Activated CD8-positive, alpha-beta T cell treated with anti-CD3 and anti-CD28 coated beads, Interleukin-2, amount 10 ng/mL, durations not matched to agents 7 days and 5 days (primary cell): ENCODE measurements at regions not wholly inside any gene's neighbourhood (a gene's known extent, or its start where the extent isn't known, plus 50 kb on each side); places are given as distances from the start of the nearest gene placed in this dataset.
"Not testable (repeated sequence)": the region's sequence is repeated elsewhere in the genome, so short reads cannot be mapped to it uniquely, and the experiment has no call there.

ENCODE experiments used
- ATAC-seq: fragments of 150-1000 bp; cut with Tn5 transposase; one replicate; pipeline ENCODE4 v1.10.0; 2021; ENCODE audit warnings: moderate library complexity
- CTCF ChIA-PET: fragments of 350-600 bp; sonication (Branson Sonifier 250); formaldehyde crosslinking; loops from one replicate; lab custom pipeline; 2021; ENCODE audit warnings: antibody characterized with exemption; lab: Charles Lee
- POLR2A ChIA-PET: fragments of 350-600 bp; sonication (Branson Sonifier 250); formaldehyde crosslinking; loops from one replicate; lab custom pipeline; 2021; ENCODE audit warnings: antibody characterized with exemption; lab: Charles Lee
- DNase-seq: peaks from one replicate; pipeline ENCODE4 v3.0.0-alpha.2; 2020
- H3K27ac Mint-ChIP-seq: one replicate; pipeline ENCODE4 v1.8.0; 2021; ENCODE audit warnings: mild to moderate bottlenecking, mixed read lengths
- H3K27me3 Mint-ChIP-seq: one replicate; pipeline ENCODE4 v1.8.0; 2021; ENCODE audit warnings: low read depth, mixed read lengths
- H3K36me3 Mint-ChIP-seq: one replicate; pipeline ENCODE4 v1.8.0; 2021; ENCODE audit warnings: low read depth, mixed read lengths
- H3K4me1 Mint-ChIP-seq: one replicate; pipeline ENCODE4 v1.8.0; 2021; ENCODE audit warnings: low read depth, mixed read lengths
- H3K4me3 Mint-ChIP-seq: one replicate; pipeline ENCODE4 v1.8.0; 2021; ENCODE audit warnings: mild to moderate bottlenecking, mixed read lengths
- H3K9me3 Mint-ChIP-seq: one replicate; pipeline ENCODE4 v1.8.0; 2022; ENCODE audit warnings: mixed read lengths; ENCODE audit not compliant: insufficient read depth

DNA sequence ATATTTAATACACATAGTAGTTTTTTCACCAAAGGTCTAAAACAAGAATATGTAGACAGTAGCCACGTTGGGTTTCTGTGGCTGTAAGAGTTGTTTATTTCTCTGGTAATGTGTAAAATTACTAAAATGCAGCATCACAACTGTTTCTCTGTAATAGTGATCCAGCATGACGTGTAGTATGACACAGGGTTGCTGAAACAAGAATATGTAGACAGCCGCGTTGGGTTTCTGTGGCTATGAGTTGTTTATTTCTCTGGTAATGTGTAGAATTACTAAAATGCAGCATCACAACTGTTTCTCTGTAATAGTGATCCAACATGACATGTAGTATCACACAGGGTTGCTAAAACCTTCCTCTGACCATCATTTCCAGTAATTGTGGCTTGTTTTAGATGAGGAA, 153.6 kb upstream of the ZNF717 start:
- CTCF ChIA-PET, result no interaction called here
- DNase-seq (no peak), ATAC-seq (no peak)
- POLR2A ChIA-PET, result no interaction called here
- no peaks in the 10 kb centered on the region for H3K4me1 Mint-ChIP-seq
- peaks cover 6% of the 10 kb centered on the region for H3K9me3 Mint-ChIP-seq
- no peak overlapping the region for H3K27ac Mint-ChIP-seq
- H3K4me3 Mint-ChIP-seq, result no peak overlapping the region
- H3K36me3 Mint-ChIP-seq, result no peaks in the 10 kb centered on the region
- no peaks in the 10 kb centered on the region for H3K27me3 Mint-ChIP-seq

DNA sequence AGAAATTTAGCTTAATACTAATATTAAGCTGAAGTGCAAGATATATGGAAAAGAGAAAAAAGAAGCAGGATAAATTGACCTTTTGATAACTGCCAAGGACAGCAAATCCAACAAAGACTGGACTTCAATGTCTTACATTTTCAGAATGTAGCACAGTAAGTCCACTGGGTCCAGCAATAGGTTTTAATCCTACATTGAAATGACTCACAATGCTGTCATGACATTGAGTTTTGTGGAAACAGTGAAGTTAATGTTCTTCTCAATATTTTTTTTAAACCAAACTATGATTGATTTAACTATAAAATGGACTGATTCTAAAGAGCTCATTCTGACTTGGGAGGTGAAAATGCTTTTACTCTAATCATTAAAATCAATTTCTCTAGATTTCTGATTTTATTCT, 166.6 kb upstream of the ZNF717 start:
- ChIA-PET POLR2A (no interaction called here), CTCF (interaction anchor here (0.6 kb wide), 1 partner anchor 10 kb away, joined by 3 read pairs; no protein-coding TSS in a partner anchor)
- ATAC-seq (no peak), DNase-seq (no peak)
- no peaks in the 10 kb centered on the region for H3K4me1 Mint-ChIP-seq
- H3K27me3 Mint-ChIP-seq, result no peaks in the 10 kb centered on the region
- no peak overlapping the region for H3K4me3 Mint-ChIP-seq
- H3K9me3 Mint-ChIP-seq, result no peaks in the 10 kb centered on the region
- no peak overlapping the region for H3K27ac Mint-ChIP-seq
- no peaks in the 10 kb centered on the region for H3K36me3 Mint-ChIP-seq

DNA sequence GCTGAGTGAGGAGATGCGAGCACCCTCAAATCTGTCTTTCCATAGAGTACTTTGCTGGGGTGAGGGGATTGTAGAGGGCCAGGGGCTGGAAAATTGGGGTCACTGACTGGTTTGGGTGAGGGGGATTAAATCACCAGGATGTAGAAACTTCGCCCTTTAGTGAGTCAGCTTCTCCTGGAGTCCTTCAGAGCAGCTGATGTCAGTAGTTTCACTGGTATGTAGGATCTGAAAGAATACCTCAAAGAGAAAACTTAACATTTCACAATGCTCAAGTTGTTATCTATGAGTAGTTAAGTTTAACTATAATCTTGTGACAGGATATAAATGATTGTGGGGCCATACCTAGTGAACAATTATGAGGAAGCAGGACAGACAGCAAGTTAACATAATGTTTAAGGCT, 174.7 kb upstream of the ZNF717 start:
- peaks cover 23% of the 10 kb centered on the region for H3K9me3 Mint-ChIP-seq
- DNase-seq, ATAC-seq, H3K36me3 Mint-ChIP-seq, H3K27me3 Mint-ChIP-seq, POLR2A ChIA-PET, CTCF ChIA-PET, H3K27ac Mint-ChIP-seq, H3K4me1 Mint-ChIP-seq, H3K4me3 Mint-ChIP-seq: not testable (repeated sequence)

DNA sequence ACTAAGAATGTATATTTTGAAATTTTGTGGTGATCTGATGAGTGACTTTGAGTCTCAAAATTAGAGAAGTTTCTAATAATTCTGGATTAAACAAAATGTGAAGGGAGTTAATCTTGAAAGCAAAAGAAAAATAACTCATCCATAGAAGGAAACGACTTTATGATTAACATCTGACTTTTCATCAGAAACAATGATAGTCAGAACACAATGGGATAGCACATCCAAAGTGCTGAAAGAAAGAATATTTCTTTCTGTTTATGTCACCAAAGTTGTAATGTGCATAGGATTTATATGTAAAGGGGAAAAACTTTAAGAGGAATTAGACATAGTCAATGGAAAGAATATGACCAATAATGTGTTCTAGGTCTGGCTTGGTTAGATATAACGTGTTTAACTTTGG, 176.7 kb upstream of the ZNF717 start:
- CTCF ChIA-PET, H3K4me1 Mint-ChIP-seq, POLR2A ChIA-PET, H3K27ac Mint-ChIP-seq, H3K4me3 Mint-ChIP-seq, DNase-seq, H3K36me3 Mint-ChIP-seq, ATAC-seq, H3K27me3 Mint-ChIP-seq: not testable (repeated sequence)
- peaks cover 23% of the 10 kb centered on the region for H3K9me3 Mint-ChIP-seq

DNA sequence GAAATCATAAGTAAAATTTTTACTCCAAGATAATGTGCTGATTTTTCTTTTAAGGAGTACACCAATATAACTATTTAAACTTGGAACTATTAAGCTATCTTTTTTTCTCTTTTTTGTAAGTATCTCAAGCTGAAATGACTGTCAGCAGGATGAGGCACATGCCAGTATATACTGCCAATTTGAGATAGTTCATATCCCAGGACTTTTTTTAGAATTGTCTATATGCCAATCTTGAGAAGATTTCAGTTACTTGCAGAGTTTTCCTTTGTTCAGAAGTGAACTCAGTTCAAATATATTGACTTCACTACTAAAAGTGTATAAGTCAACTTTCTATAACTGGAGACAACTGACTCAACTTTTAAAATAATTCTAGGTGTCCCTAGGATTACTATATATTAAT, 181.7 kb upstream of the ZNF717 start:
- no peak overlapping the region for H3K4me3 Mint-ChIP-seq
- H3K4me1 Mint-ChIP-seq, result no peaks in the 10 kb centered on the region
- ChIA-PET POLR2A (no interaction called here), CTCF (no interaction called here)
- no peak overlapping the region for H3K27ac Mint-ChIP-seq
- DNase-seq, result no peak
- H3K9me3 Mint-ChIP-seq, result peaks cover 17% of the 10 kb centered on the region
- H3K27me3 Mint-ChIP-seq, result no peaks in the 10 kb centered on the region
- no peak for ATAC-seq
- H3K36me3 Mint-ChIP-seq, result no peaks in the 10 kb centered on the region

DNA sequence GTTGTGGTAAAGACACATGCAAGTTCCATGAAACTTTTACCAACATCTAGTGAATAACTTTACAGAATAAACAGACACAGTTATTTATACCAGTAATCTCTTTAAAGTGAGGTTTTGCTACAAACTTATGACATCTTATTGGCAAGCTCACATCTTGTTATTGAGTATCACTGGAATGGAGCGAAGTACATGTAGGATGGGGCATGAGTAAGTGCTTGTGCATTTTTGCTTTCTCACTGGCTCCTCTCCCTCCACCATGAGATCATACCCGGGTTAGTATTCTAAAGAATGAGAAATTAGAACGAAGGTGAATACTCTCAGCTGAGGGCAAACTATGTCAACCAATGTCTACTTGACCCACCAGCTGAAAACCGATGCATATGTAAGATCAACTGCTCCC, 193.3 kb upstream of the ZNF717 start:
- H3K4me1 Mint-ChIP-seq, result no peaks in the 10 kb centered on the region
- H3K4me3 Mint-ChIP-seq, result no peak overlapping the region
- ChIA-PET CTCF (no interaction called here), POLR2A (no interaction called here)
- peaks cover 8% of the 10 kb centered on the region for H3K9me3 Mint-ChIP-seq
- no peak for DNase-seq
- H3K36me3 Mint-ChIP-seq, result no peaks in the 10 kb centered on the region
- no peaks in the 10 kb centered on the region for H3K27me3 Mint-ChIP-seq
- ATAC-seq, result no peak
- no peak overlapping the region for H3K27ac Mint-ChIP-seq

DNA sequence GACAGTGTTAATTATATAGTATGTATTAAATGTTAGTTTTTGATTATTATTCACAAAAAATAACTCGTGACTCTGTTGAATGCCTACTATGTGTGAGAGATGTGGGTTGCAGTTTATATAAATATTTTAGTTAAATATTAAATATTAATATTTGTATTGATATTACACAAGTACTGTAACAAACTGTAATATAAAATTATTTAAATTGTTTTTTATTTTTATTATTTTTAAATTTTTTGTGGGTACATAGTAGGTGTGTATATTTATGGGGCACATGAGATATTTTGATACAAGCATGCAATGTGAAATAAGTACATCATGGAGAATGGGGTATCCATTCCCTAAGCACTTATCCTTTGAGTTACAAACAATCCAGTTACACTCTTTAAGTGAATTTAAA, 196.1 kb upstream of the ZNF717 start:
- Mint-ChIP-seq H3K27ac (no peak overlapping the region), H3K9me3 (peaks cover 5% of the 10 kb centered on the region), H3K4me3 (no peak overlapping the region), H3K36me3 (no peaks in the 10 kb centered on the region), H3K4me1 (no peaks in the 10 kb centered on the region), H3K27me3 (no peaks in the 10 kb centered on the region)
- DNase-seq, result no peak
- CTCF ChIA-PET, result no interaction called here
- POLR2A ChIA-PET, result no interaction called here
- ATAC-seq, result no peak

DNA sequence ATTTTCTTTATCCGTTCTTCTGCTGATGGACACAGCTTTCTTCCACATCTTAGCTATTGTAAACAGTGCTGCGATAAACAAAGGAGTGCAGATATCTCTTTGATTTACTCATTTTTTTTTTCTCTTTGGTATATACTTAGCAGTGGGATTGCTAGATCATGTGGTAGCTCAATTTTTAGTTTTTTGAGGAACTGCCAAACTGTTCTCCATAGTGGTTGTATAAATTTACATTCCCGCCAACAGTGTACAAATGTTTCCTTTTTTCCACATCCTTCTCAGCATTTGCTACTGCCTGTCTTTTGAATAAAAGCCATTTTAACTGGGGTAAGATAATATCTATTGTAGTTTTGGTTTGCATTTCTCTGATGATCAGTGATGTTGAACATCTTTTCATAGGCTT, 196.8 kb upstream of the ZNF717 start:
- Mint-ChIP-seq H3K9me3 (peaks cover 5% of the 10 kb centered on the region), H3K27me3 (no peaks in the 10 kb centered on the region), H3K4me3 (no peak overlapping the region), H3K27ac (no peak overlapping the region), H3K4me1 (no peaks in the 10 kb centered on the region), H3K36me3 (no peaks in the 10 kb centered on the region)
- ChIA-PET CTCF (no interaction called here), POLR2A (no interaction called here)
- no peak for DNase-seq
- no peak for ATAC-seq

DNA sequence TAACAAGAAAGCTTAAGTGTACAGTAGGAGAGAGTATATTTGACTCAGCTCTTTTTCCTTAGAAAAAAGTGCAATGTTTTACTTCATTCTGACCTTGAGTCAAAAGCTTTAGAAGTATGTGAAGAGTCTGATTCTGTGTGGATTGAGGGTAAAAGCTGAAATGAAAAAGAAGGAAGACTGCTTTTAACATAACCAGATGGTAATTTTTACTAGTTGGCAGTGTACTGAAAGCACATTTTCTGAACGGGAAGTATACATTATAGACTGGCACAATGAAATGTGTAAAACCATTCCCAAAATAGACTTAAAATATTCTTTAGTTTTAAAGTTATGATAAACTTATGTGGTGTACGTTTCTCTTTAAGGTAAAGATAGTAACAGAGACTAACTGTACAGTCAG, 197.8 kb upstream of the ZNF717 start:
- Mint-ChIP-seq H3K4me1 (no peaks in the 10 kb centered on the region), H3K4me3 (no peak overlapping the region), H3K27ac (no peak overlapping the region), H3K36me3 (no peaks in the 10 kb centered on the region), H3K9me3 (peaks cover 8% of the 10 kb centered on the region), H3K27me3 (no peaks in the 10 kb centered on the region)
- CTCF ChIA-PET, result no interaction called here
- POLR2A ChIA-PET, result no interaction called here
- DNase-seq, result no peak
- ATAC-seq, result no peak

DNA sequence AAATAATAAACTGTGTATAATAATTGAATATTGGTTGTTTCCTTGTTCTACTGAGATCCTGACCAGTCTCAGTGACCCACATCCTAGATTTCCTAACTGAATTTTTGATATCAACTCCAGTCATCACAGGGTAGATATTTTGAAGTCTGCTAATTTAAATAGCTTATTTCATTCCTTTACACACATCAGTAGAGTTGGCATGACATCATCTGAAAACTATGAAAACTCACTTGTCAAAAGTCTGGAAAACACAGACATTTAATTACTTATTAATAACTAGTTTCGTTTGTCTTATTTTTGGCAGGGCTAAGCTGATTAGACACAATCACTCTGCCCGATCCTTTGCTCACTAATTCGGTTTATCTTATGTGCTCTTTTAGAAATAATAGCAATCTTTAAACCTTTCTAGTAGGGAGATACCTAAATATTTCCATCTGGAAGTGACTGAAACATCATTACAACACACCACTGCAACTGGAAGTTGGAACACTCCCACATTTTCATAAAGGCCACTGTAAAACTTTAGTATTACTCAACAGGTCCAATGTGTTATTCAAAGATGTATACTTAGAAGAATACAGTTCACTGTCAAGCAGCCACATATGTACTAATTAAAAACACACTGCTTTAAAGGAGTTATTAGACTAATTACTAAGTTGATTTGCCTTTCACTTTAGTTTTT, 198.4 kb upstream of the ZNF717 start:
- CTCF ChIA-PET, result no interaction called here
- DNase-seq (no peak), ATAC-seq (no peak)
- Mint-ChIP-seq H3K4me3 (no peak overlapping the region), H3K36me3 (no peaks in the 10 kb centered on the region), H3K9me3 (peaks cover 9% of the 10 kb centered on the region), H3K27me3 (no peaks in the 10 kb centered on the region), H3K4me1 (no peaks in the 10 kb centered on the region), H3K27ac (no peak overlapping the region)
- POLR2A ChIA-PET, result no interaction called here

DNA sequence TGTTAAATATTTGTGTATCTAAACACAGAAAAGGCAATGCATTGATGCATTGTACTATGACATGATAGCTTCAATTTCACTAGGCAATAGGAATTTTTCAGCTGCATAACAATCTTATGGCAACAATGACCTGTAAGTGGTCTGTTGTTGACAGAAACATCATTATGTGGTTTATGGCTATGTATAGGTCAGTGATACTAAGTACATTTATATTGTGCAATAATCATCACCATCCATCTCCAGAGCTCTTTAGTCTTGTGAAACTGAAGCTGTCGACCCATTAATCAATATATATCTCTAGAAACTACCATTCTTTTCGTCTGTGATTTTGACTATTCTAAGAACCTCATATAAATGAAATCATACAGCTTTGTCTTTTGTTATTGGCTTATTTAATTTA, 200.1 kb upstream of the ZNF717 start:
- CTCF ChIA-PET, result no interaction called here

DNA sequence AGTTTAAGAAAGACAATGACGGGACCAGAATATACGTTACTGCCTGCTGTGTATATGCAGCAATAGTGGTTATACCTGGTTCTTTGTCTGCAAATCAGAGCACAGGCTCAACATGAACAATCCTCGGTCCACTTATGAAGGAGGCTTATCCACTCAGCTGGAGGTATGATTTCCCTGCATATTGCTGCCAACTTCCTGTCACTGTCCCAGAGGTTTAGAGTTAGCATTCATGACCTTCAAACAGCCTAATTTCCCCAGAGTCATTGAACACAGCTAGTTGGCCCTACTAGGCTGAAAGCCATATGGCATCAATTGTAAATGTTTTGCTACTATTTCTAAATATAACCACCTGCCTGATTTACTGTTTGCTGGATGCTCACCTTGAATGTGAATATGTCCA, 224.9 kb upstream of the ZNF717 start:
- POLR2A ChIA-PET, result no interaction called here
- no peak for DNase-seq
- Mint-ChIP-seq H3K36me3 (no peaks in the 10 kb centered on the region), H3K4me3 (no peak overlapping the region), H3K4me1 (no peaks in the 10 kb centered on the region), H3K27me3 (no peaks in the 10 kb centered on the region), H3K27ac (no peak overlapping the region), H3K9me3 (peaks cover 13% of the 10 kb centered on the region)
- CTCF ChIA-PET, result interaction anchor here (1.4 kb wide), 1 partner anchor 17 kb away, joined by 3 read pairs; no protein-coding TSS in a partner anchor
- no peak for ATAC-seq

More for the DNA sequence above, 200.1 kb upstream of the ZNF717 start:
- no peak for ATAC-seq
- H3K27ac Mint-ChIP-seq, result no peak overlapping the region
- no peak overlapping the region for H3K4me3 Mint-ChIP-seq
- no peaks in the 10 kb centered on the region for H3K27me3 Mint-ChIP-seq
- no peaks in the 10 kb centered on the region for H3K4me1 Mint-ChIP-seq
- H3K9me3 Mint-ChIP-seq, result peaks cover 6% of the 10 kb centered on the region
- no peak for DNase-seq
- H3K36me3 Mint-ChIP-seq, result no peaks in the 10 kb centered on the region
- POLR2A ChIA-PET, result no interaction called here

DNA sequence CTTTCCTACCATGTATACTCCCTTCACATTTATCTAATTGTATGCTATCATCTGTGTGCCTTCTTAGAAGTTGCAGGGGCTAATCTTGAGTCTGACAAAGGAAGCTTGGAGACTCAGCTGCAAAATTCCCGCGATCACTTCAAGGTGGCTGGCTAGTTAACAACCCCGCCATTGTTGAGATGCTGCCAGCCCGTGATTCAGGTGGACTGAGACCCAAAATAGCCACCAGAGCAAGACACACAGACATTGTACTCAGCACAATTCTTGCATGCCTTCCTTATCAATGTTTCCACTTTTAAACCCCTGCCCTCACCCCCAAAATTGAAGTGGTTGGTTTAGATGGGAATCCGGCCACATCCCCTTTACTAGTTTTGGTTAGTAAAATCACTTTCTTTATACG, 225.8 kb upstream of the ZNF717 start:
- Mint-ChIP-seq H3K4me1 (no peaks in the 10 kb centered on the region), H3K4me3 (no peak overlapping the region), H3K27ac (no peak overlapping the region), H3K27me3 (no peaks in the 10 kb centered on the region), H3K9me3 (peaks cover 17% of the 10 kb centered on the region), H3K36me3 (no peaks in the 10 kb centered on the region)
- POLR2A ChIA-PET, result no interaction called here
- ATAC-seq (no peak), DNase-seq (no peak)
- CTCF ChIA-PET, result interaction anchor here (1.4 kb wide), 1 partner anchor 16 kb away, joined by 3 read pairs; no protein-coding TSS in a partner anchor
